GM12892 (cell line): ENCODE measurements at regions not wholly inside any gene's neighbourhood (a gene's known extent, or its start where the extent isn't known, plus 50 kb on each side); places are given as distances from the start of the nearest gene placed in this dataset.

Experiments used
- POLR2A ChIP-seq: IDR thresholded peaks from 2 replicates; pipeline ENCODE4 v1.6.1; 2011; ENCODE audit warnings: low read depth, low read length, control low read depth
- POLR2AphosphoS5 ChIP-seq: IDR thresholded peaks from 2 replicates; pipeline ENCODE4 v1.6.1; 2011; ENCODE audit warnings: low read depth, low read length, control low read depth
- TAF1 ChIP-seq: IDR thresholded peaks from 2 replicates; pipeline ENCODE4 v1.6.1; 2011; ENCODE audit warnings: low read depth, mild to moderate bottlenecking, control low read depth, low read length, borderline replicate concordance

DNA sequence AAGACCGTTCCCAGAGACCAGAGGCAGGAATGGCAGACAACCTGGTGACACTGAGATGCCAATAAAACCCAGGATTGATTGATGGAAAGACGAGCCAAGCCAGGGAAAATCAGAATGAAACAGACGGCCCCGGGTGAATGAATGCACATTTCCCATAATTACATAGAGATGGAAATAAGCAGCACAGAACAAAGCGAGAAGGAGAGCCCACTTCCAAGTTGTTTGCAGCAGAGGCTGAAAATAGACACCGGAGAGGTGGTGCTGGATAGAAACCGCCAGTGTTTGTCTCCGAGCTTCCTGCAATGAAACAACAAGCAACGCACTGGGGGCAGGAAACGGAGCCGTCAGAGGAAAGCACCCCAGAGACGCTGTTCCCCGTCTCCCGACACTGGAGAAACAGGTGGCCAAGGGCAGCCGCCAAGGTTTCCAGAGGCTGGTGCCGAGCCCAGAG is 406.8 kb downstream of the SHANK2 start:
- no peak for TF ChIP-seq POLR2AphosphoS5
- TF ChIP-seq POLR2A = no peak
- TF ChIP-seq TAF1 = no peak
